HG03159 (cell line): ENCODE measurements at regions not wholly inside any gene's neighbourhood (a gene's known extent, or its start where the extent isn't known, plus 50 kb on each side); places are given as distances from the start of the nearest gene placed in this dataset.
"Not testable (repeated sequence)": the region's sequence is repeated elsewhere in the genome, so short reads cannot be mapped to it uniquely, and the experiment has no call there.

ENCODE experiments used
- ATAC-seq: cut with Tn5 transposase; IDR thresholded peaks from one replicate; pipeline ENCODE4 v1.9.1; 2021; ENCODE audit warnings: mild to moderate bottlenecking, moderate library complexity; ENCODE audit not compliant: unreplicated experiment

DNA sequence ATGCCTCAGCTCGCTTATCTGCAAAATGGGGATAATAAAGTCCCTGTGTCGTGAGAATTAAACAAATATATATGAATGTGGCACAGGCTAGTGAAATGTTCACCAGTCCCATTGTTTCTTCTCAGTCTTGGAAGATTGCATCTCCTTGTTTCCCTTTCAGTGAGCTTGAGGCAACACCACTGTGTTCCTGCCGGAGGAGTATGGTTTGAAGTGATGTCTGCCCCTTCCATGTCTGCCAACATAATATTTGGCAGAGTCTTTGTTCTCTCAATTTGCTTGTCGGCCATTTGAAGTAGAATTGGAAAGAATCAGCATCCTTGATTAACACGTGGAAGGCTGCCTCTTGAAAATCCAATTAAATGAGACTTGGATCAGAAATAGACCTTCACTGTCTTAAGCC, 1088.5 kb upstream of the INTU start:
- ATAC-seq = no peak

DNA sequence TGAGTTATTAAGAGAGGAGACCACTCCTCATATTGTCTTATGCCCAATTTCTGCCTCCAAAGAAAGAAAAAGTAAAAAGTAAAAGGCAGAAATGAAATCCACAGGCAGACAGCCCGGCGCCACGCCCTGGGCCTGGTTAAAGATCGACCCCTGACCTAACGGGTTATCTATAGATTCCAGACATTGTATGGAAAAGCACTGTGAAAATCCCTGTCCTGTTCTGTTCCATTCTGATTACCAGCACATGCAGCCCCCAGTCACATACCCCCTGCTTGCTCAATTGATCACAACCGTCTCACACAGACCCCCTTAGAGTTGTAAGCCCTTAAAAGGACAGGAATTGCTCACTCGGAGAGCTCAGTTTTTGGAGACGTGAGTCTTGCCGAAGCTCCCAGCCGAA, 1086.6 kb upstream of the INTU start:
- not testable (repeated sequence) for ATAC-seq

DNA sequence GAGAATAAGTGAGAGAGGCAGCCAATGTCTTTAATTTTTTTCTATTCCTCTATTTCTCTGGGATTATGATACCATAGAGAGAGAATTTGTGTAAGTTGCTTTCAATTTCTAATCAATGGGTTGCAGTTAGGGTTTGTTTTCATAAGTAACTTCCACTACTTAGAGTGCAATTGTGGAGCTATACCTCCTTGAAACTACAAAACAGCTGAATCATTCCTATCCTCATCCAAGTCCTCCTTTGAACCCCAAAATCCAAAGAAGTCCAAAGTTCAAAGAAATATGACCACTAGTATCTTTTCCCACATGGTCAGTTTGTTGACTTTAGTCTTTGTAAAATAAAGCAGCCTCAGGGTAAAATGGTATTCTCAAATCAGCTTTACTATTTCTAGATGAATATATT, 1085.4 kb upstream of the INTU start:
- no peak for ATAC-seq

DNA sequence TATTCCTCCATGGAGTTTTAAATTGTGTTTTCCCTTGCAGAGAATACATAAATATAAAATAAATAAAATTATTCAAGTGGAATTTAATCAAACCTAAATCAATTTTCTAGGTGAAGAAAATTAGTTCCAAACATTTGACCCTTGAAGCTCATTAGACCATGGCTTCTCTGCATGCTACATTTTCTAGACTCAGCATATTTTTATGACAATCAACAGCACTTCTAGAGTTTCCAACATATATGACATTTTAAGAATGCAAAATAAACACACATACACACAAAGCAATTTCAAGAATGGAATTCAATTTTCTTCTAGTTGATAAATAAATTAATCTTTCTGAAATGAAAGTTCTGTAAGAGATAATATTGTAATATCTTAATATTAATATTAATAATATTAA, 1083.9 kb upstream of the INTU start:
- ATAC-seq = no peak

DNA sequence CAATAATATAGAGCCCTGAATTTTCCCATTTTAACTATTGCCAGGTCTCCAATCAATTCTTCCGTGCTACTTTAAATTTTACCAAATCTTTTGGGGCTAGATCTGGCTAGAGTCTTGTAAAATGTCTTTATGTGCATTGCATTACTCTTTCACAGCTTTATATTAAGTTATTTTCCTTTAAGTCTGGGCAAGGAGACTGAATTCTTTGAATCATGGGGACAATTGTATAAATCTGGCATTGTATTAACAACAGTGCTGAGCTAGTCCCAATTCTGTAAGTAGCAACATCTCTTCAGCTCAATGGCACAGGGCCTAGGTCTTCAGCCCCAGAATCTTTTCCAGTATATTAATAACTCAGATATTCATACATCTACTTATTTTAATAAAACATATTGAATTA, 1080.4 kb upstream of the INTU start:
- ATAC-seq = no peak

DNA sequence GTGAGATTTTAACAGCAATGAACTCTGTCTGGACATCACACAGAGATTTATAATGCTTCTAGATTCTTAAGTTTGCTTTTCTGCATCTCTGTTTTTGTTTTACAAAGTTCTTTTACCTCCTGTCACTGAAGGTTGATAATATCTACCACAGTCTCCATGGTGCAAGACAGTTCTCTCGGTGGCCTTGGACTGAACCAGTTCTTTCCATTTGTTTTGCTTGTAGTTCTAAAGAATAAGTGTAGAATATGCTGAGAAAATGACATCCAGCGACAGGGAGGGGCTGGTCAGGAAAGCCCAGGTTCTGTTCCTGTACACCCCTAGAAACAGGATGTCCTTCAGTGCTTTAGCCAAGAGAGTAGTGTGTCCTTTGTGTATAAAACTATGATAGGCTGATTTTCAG, 1079.5 kb upstream of the INTU start:
- ATAC-seq = no peak

DNA sequence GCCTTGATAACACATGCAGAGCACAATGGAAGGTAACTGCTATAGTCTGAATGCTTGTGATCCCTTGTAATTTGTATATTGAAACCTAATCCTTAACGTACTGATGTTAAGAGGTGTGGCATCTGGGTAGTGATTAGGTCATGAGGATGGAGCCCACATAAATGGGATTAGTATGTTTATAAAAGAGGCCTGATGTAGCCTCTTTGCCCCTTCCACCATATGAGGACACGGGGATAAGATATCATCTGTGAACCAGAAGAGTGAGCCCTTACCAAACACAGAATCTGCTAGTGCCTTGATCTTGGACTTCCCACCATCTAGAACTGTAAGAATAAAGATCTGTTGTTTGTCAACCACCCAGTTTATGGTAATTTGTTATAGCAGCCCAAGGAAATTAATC, 1074.2 kb upstream of the INTU start:
- no peak for ATAC-seq

DNA sequence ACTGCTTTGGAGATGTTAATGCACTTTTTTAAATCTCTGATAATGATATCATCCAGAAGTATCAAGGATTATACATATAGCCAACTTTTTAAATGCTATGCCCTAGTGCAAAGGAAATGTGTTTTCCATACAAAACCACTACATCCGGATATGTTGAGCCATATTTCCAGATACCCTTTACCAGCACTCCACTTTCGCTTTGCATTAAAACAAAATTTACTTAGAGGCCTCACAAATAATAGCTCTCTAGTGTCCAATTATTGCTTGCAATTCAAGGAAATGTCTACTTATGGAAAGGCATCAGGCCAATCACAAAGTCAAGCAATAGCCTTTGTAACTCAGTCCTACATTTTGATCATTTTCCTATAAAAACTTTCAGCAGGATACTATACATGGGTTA, 1072.8 kb upstream of the INTU start:
- no peak for ATAC-seq

DNA sequence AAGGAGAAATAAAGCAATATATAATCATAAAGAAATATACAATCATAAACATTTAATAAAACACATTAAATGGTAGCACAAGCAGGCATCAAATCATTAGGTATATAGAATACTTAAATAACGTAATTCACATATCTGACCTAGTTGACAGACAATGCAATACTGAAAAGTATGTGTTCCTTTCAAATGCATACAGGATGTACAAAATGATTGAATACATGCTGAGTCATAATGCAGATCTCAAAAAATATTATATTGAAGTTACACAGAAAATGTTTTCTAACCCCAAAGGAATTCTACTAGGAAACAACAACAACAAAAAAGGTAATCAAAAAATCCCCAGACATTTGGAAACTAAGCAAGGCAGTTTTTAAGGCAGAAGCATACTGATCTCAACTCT, 1072.0 kb upstream of the INTU start:
- no peak for ATAC-seq

DNA sequence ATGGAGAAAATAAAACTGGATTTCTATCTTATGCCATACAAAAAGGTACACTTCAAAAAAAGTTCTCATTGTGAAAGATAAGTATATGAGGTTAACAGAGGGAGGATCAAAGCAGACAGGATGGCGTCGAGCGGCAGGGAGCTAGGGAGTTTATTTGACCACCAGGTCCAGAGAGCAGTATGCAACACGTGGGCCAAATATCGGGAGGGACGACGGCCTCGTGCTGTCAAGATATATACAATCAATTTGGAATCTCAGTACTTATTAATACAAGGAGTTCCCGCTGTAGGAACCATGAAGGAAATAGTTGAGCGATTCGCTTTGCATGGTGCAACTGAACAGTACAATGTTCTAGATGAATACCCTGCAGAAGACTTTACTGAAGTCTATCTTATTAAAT, 1069.4 kb upstream of the INTU start:
- no peak for ATAC-seq

DNA sequence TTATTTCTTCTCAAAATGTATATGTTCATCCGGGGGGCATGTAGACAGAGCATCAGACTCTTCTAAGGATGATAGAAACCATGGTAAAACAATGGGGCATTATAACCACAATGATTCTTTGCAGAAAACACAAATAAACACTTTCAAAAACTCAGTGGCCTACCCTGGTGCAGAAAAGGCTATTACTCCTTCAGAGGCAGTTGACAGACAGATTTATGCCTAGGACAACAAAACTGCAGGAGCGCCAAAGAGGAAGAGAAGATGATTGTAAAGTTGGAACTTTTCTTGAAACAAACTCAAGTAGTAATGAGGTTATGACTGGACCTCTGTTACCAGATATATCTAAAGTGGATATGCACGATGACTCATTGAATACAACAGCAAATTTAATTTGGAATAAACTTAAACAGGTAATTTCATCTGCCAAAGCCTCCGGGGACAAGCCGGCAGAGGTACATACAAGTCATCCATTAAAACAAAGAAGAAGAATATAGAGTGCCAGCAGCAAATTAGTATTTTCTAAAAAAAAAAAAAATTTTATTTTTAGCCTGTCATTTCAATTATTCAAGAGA, 1068.4 kb upstream of the INTU start:
- no peak for ATAC-seq

DNA sequence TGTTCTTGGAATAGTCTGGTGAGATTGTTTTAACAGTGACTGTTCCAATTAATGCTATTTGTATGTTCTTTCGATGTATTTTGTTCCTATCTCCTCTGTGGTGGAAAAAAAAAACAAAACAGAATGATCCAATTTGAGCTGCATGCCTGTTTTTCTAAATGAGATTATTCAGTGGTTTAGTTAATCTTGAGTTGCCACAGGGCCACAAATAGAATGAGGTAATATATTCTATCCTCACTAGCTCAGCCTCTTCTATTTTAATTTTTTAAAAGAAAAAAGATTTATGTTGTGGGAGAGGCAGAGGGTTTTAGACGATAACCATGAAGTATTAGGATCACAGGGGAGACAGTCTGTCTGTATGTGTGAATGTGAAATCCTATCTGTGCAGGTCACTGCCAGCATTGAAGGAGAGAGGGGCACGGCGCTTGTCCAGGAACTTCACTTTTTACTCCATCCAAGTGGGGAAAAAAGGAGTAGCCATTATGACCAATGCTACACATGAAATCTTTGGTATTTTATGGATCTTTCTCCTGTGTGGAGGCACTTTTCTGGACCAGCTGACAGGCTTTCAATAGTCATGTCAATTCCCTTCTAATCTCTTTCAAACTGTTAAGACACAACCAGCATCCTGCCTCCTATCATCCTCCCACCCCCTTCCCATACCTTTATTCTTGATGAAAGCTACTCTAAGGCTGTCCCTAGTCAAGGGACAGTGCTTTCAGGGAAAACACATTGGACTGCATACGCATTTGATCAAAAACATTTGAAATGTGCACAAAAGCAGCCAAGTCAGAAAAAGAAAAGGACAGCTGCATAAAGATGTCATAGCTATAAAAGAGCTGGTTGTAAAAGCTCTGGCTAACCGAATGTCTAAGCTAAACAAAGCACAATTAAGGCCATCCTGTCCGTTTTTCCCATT, 1063.8 kb upstream of the INTU start:
- no peak for ATAC-seq

DNA sequence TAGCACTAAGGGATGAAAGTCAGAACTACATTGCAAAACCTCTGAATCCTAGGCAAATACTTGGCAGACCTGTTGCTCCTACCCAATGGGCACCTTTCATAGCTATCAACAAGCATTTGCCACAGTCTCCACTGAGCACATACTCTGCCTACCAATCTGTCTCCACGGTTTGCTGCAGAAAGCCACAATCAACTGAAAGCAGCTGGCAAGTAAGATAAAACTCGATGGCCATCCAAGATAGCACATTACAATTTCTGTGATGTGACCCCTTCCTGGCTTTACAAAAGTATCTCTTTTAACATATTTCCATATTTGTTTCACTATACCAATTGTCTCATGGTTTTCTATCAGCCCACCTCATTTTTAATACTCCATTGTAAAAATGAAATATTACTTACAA, 1060.5 kb upstream of the INTU start:
- no peak for ATAC-seq

DNA sequence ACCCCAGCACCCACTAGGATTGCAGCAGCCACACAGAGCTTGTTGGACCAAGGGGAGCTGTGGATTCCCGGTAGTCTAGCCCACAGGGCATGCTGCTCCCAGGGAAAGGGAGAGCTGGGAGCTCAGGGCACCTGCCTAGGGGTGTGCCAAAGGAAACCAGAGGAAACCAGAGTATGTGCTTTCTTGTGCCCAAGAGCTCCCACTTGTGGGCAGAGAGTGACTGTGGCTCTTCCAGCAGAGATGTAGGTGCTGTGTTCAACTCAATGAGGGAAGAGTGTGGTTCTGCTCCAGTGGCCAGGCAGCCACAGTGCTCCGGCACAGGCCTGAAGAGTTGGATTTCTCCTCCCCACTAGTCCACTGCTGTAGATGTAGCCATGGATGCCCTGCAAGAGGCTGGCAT, 1050.0 kb upstream of the INTU start:
- no peak for ATAC-seq

DNA sequence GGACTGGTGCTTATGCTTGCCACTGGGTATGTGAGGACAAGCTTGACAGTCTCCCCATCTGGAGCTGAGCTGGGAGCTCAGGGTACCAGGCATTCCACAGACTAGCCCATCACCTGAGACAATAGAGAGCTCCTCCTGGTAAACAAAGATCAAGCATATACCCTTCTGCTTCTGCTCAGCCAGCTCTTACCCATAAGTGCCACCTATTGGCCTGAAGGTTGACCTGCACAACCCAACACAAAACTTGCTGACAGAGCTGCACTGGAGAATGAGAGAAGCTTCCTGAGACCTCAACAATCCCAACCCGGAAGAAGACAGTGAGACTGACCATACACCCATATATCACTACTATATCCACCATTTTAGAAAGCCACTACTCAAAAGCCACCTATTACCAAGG, 1049.2 kb upstream of the INTU start:
- no peak for ATAC-seq

DNA sequence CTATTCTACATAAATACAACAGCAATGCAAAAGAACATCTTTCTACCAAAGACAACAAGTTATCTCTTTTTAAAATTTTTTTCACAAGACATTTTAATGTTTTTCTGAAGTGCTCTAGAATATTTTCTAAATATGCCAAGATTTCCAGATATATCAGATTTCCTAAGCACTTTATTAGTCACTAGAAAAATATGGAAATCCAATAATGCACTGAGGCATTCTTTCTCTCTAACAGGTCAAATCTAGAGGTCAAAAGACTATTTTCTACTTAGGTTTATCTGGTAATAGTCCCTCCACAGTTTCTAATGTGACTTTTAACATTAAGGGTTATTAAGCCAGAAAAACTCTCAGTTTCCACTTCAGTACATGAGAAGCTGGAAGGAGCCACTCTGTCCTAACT, 1041.2 kb upstream of the INTU start:
- no peak for ATAC-seq

DNA sequence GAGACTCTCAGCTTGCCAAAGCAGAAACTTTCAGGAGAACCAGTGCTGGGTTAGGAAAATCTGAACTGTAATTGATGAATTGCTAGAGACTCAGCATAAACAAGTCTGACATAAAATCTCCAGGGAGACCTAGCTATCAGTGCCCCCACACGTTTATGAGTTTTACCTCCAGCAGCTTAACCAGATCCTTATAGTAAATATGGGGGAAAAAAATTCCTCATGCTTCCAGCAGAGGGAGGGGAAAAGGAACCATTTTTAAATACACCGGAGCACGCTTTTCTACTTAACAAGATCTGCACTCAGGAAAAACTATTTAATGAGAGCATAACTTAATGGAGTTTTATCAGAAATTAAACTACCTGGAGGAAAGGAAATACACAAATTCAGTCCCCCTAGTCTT, 1040.7 kb upstream of the INTU start:
- no peak for ATAC-seq

DNA sequence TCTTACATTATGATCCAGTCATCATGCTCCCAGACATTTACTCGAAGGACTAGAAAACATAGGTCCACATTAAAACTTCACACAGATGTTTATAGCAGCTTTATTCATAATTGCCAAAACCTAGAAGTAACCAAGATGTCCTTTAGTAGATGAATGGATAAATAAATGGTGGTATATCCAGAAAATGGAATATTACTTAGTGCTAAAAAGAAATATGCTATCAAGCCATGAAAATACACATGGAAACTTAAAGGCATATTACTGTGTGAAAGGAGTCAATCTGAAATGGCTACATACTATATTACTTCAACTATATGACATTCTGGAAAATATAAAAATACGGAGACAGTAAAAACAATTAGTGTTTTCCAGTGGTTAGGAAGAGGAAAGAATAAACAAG, 1039.1 kb upstream of the INTU start:
- no peak for ATAC-seq

DNA sequence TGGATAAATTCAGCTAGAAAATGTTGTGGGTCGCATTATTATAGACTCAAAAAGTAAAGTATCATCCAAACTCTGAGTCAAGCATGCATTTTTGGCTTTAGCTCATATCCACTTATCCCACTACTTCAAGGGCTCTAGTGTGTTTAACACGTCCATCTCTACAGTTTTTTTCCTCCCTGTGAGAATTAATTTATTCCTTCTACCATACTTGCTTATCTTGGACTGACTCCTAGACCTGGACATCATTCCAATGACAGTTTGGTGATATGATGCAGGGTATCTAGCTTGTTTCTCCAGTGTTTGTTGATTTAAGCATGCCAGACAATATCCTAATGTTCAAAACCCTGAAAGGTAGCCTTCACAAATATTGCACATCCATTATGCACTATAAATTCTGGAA, 1037.1 kb upstream of the INTU start:
- no peak for ATAC-seq

DNA sequence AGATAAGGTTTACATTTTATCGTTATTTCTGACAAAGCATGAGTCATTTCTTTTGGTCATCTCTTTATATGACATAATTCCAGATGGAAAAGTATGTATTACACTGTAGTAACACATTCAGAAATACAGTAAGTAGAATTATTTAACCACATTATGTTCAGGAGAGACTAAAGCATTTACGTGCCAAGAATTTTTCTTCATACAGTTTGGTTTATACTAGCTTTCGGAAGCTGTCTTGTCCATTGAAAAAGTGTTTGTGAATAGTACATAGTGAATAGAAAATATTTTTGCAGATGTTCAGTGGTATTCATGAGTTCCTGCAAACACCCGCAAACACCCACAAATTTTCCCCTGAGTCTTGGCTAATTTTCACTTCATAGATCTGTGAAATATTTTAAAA, 1033.0 kb upstream of the INTU start:
- no peak for ATAC-seq

DNA sequence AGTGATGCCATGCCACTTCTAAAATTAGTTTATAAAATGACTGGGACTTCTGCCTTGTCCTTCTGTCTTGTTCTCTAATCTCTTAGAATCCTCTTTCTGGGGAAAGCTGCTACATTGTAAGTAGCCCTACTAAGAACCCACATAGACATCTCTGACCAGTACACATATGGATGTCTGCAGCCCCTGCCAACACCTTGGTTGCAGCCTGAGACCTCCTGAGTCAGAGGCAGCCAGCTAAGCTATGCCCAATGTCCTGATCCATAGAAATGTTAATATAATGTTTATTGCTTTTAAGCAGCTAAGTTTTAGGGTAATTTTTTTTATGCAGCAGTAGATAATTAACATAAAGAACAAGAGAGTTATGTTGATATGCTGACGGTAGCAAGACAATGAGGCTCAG, 1029.5 kb upstream of the INTU start:
- ATAC-seq = no peak

DNA sequence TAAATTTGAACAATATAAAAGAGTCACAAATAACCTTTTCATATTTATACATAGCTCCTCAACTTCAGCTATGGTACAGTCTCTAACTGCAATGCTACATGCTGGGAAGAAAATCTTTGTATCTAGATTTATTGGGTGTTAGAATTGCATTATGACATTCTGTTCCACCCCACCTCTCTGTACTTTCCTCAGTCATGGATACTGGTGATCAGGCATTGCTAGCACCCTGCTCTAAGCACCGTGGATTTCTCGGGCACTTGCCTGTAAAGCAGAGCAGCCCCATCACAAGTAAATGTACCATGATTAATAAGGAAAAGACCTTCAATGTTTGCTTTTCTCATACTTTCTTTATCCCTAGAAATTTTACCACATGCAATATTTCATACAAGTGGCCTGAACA, 1028.9 kb upstream of the INTU start:
- ATAC-seq = no peak
